ENCODE measurements at regions not wholly inside any gene's neighbourhood (a gene's known extent, or its start where the extent isn't known, plus 50 kb on each side); places are given as distances from the start of the nearest gene placed in this dataset.

DNA sequence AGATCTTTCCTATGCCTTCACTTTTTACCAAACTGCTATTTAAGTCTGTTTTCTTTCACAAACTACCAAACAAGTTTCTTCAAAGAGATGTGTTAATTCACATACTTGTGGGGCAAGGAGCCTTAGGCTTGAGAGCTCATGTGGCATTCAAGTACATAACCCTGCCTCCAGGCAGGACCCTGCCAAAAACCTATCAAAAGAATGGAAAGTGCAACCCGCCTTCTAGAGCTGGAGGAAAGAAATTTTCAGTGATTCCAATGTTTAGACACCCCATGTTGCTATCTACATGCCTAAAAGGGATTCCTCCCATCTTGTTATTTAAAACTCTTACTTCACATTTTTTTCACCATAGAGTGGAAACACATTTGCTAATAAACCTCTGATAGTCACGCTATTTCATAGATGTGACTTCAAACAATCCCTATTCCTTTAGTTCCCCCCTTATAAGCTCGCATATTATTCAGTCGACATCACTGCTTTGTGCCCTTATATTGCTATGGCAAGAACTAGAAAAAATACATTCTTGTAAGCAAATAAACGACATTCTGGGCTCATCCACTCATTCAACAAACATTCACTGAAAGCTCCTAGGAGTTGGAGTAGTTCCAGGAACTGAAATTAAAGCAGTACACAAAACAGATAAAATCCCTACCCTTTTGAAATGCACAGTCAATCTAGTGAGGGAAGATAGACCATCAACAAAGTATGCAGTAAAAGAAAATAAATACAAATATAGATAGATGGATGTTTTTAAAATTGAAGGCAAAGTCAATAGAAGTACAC is 518.1 kb downstream of the ELAVL2 start:
- TF ChIP-seq EZH2 (IDR thresholded peaks at IDR 0.05) (no peak), POLR2AphosphoS5 (IDR thresholded peaks at IDR 0.05; ENCODE audit: borderline replicate concordance, low read depth, low read length) (no peak), FOXP2 (optimal IDR thresholded peaks at IDR 0.05; ENCODE audit: control extremely low read depth, extremely low read length, insufficient read depth) (no peak)
